ENCODE measurements at regions not wholly inside any gene's neighbourhood (a gene's known extent, or its start where the extent isn't known, plus 50 kb on each side); places are given as distances from the start of the nearest gene placed in this dataset.

DNA sequence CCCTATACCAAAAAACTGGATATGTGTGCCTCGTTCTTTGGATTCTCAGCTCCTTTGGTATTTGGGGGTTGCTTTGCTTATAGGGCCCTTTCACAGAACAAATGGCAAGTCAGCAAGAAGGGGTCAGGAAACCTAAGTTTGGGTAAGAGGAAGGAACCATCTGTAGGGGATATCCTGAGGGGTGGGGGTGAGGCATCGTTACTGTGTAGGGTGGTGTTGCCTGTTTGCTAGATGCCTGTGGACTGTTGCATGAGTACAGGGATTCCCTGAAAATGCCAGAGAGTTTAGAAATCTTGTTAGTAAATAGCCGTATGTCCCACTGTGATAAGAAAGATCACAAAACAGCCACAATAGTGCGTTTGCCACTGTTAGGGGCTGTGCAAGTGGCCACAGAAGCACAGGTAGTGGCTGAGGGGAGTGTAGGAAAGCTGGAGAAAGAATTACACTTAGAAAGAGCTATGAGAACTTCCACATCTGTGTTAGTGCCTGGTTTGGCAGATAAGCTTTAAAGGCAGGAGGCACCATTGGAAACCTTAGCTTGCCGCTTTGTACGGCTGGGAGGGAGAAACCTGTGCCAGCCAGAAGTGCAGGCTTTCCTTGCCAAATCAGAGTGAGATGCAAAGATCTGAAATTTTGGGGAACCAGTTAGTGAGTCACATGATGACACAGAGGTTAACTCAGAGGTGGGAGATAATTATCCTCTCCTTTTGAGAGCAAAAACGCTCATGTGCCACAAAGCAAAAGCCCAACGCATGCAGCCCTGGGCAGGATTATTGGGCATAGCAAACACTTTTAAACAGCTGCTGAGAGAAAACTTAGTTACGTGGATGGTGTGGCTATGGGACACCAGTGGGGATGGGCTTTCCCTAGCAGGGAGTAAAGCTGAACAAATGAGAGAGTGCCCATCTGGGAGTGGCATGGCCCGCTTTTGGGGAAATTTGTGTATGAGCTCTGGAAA is 343.7 kb downstream of the ARAP2 start:
- intact Hi-C loops (cut with micrococcal nuclease; ENCODE audit: unreplicated experiment) = no loop called here
- Histone ChIP-seq H3K9me2 (ENCODE audit: insufficient read depth, low read length) (no peaks in the 10 kb centered on the region), H2AFZ (ENCODE audit: low read length) (no peak overlapping the region), H4K20me1 (ENCODE audit: insufficient read depth, low read length) (no peaks in the 10 kb centered on the region), H3K4me1 (ENCODE audit: insufficient read depth, low read length, poor library complexity, severe bottlenecking) (no peaks in the 10 kb centered on the region), H3K27ac (ENCODE audit: low read depth, low read length, poor library complexity, severe bottlenecking) (no peak overlapping the region), H3K79me2 (ENCODE audit: insufficient read depth, low read depth, low read length) (no peaks in the 10 kb centered on the region), H3K4me2 (ENCODE audit: low read length) (no peak overlapping the region), H3K9me3 (ENCODE audit: low read length) (no peaks in the 10 kb centered on the region), H3K4me3 (ENCODE audit: low read depth, low read length, poor library complexity, severe bottlenecking) (no peak overlapping the region), H3K36me3 (ENCODE audit: insufficient read depth, low read length) (no peaks in the 10 kb centered on the region)
- ChIA-PET CTCF (ENCODE audit: unreplicated experiment) (no interaction called here), POLR2A (interaction anchor here (0.5 kb wide), 1 partner anchor 73 kb away, joined by 7 read pairs; no protein-coding TSS in a partner anchor)
- no peak for TF ChIP-seq EZH2phosphoT487 (IDR thresholded peaks at IDR 0.05; ENCODE audit: borderline replicate concordance, low read depth, low read length)
- no peak for TF ChIP-seq CTCF (conservative IDR thresholded peaks at IDR 0.05; ENCODE audit: low read length)
- no peak for DNase-seq (ENCODE audit: low spot score)
- BruUV-seq (replicated peaks) = no TSS peak

DNA sequence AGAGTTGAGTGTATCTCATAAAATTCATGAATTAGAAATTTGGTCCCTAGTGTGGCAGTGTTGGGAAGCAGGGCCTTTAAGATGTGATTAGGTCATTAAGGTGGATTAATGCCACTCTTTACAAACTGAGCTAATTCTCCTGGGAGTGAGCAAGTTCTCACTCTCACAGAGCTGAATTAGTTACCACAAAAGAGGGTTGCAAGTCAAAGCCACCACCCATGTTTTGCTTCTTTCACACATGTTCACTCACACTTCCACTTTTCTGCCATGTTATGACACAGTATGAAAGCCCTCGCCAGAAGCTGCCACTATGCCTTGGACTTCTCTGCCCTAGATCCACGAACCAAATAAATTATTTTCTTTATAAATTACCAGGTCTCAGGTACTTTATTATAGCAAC is 332.1 kb downstream of the ARAP2 start:
- POLR2A ChIA-PET = no interaction called here
- H3K4me1 ChIP-seq (ENCODE audit: insufficient read depth, low read length, poor library complexity, severe bottlenecking) = no peaks in the 10 kb centered on the region
- CTCF ChIA-PET (ENCODE audit: unreplicated experiment) = no interaction called here
- H3K27ac ChIP-seq (ENCODE audit: low read depth, low read length, poor library complexity, severe bottlenecking) = no peak overlapping the region
- H3K4me3 ChIP-seq (ENCODE audit: low read depth, low read length, poor library complexity, severe bottlenecking) = no peak overlapping the region
- TF ChIP-seq CTCF (conservative IDR thresholded peaks at IDR 0.05; ENCODE audit: low read length) = no peak
- TF ChIP-seq EZH2phosphoT487 (IDR thresholded peaks at IDR 0.05; ENCODE audit: borderline replicate concordance, low read depth, low read length) = no peak
- H3K9me3 ChIP-seq (ENCODE audit: low read length) = no peaks in the 10 kb centered on the region
- H3K4me2 ChIP-seq (ENCODE audit: low read length) = no peak overlapping the region
- no peaks in the 10 kb centered on the region for H3K79me2 ChIP-seq (ENCODE audit: insufficient read depth, low read depth, low read length)
- H3K9me2 ChIP-seq (ENCODE audit: insufficient read depth, low read length) = no peaks in the 10 kb centered on the region
- intact Hi-C loops (cut with micrococcal nuclease; ENCODE audit: unreplicated experiment) = no loop called here
- no peaks in the 10 kb centered on the region for H4K20me1 ChIP-seq (ENCODE audit: insufficient read depth, low read length)
- no peak for DNase-seq (ENCODE audit: low spot score)
- H2AFZ ChIP-seq (ENCODE audit: low read length) = no peak overlapping the region
- H3K36me3 ChIP-seq (ENCODE audit: insufficient read depth, low read length) = no peaks in the 10 kb centered on the region
- no TSS peak for BruUV-seq (replicated peaks)

- H3K9me3 ChIP-seq (ENCODE audit: low read length) = no peaks in the 10 kb centered on the region
- H3K4me1 ChIP-seq (ENCODE audit: insufficient read depth, low read length, poor library complexity, severe bottlenecking) = no peaks in the 10 kb centered on the region
- DNase-seq (ENCODE audit: low spot score) = no peak
- H3K9me2 ChIP-seq (ENCODE audit: insufficient read depth, low read length) = no peaks in the 10 kb centered on the region
- no peaks in the 10 kb centered on the region for H3K36me3 ChIP-seq (ENCODE audit: insufficient read depth, low read length)
- H3K27ac ChIP-seq (ENCODE audit: low read depth, low read length, poor library complexity, severe bottlenecking) = no peak overlapping the region
- H2AFZ ChIP-seq (ENCODE audit: low read length) = no peak overlapping the region
- H3K4me3 ChIP-seq (ENCODE audit: low read depth, low read length, poor library complexity, severe bottlenecking) = no peak overlapping the region
- TF ChIP-seq CTCF (conservative IDR thresholded peaks at IDR 0.05; ENCODE audit: low read length) (no peak), EZH2phosphoT487 (IDR thresholded peaks at IDR 0.05; ENCODE audit: borderline replicate concordance, low read depth, low read length) (no peak)
- no peak overlapping the region for H3K4me2 ChIP-seq (ENCODE audit: low read length)
- ChIA-PET POLR2A (no interaction called here), CTCF (ENCODE audit: unreplicated experiment) (no interaction called here)
- no peaks in the 10 kb centered on the region for H4K20me1 ChIP-seq (ENCODE audit: insufficient read depth, low read length)
- intact Hi-C loops (cut with micrococcal nuclease; ENCODE audit: unreplicated experiment) = no loop called here
- BruUV-seq (replicated peaks) = no TSS peak
- H3K79me2 ChIP-seq (ENCODE audit: insufficient read depth, low read depth, low read length) = no peaks in the 10 kb centered on the region
These were observed 325.8 kb downstream of the ARAP2 start for GRCh38 chr4:35918491-35918977.
